Thymus (tissue), 11 donors: ENCODE measurements at regions not wholly inside any gene's neighbourhood (a gene's known extent, or its start where the extent isn't known, plus 50 kb on each side); places are given as distances from the start of the nearest gene placed in this dataset.
"Not testable (repeated sequence)": the region's sequence is repeated elsewhere in the genome, so short reads cannot be mapped to it uniquely, and the experiment has no call there.

Experiments
- DNase-seq, 9 donors: peaks; one replicate each; pipeline ENCODE4 v3.0.0-alpha.2; 2013; ENCODE audit warnings: low spot score in 9 of 9, low read depth in 6 of 9, missing footprints in 1 of 9
- H3K27ac ChIP-seq, 2 donors: one replicate each; pipeline ENCODE4 v1.5.1; 2013; ENCODE audit warnings: control low read depth in 1 of 2, low read depth in 1 of 2, low read length in 1 of 2, mild to moderate bottlenecking in 1 of 2, moderate library complexity in 1 of 2
- H3K27me3 ChIP-seq, 2 donors: one replicate each; pipeline ENCODE4 v1.5.1; 2013; ENCODE audit warnings: low read length in 1 of 2; ENCODE audit not compliant: control insufficient read depth in 2 of 2, insufficient read depth in 1 of 2
- H3K36me3 ChIP-seq, 2 donors: one replicate each; pipeline ENCODE4 v1.5.1; 2013; ENCODE audit warnings: low read length in 1 of 2, mild to moderate bottlenecking in 1 of 2, moderate library complexity in 1 of 2; ENCODE audit not compliant: control insufficient read depth in 2 of 2, insufficient read depth in 2 of 2
- H3K4me1 ChIP-seq, 2 donors: one replicate each; pipeline ENCODE4 v1.5.1; 2013; ENCODE audit warnings: low read length in 2 of 2; ENCODE audit not compliant: control insufficient read depth in 2 of 2, insufficient read depth in 2 of 2
- H3K4me3 ChIP-seq, 2 donors: one replicate each; pipeline ENCODE4 v1.5.1; 2013; ENCODE audit warnings: low read length in 2 of 2, control low read depth in 1 of 2, mild to moderate bottlenecking in 1 of 2
- H3K9me3 ChIP-seq, 2 donors: one replicate each; pipeline ENCODE4 v1.5.1; 2013; ENCODE audit warnings: low read length in 1 of 2, mild to moderate bottlenecking in 1 of 2; ENCODE audit not compliant: control insufficient read depth in 2 of 2, insufficient read depth in 1 of 2
- WGBS: extraction: QIAGEN DNeasy Blood & Tissue Kit; methylation state at CpG from one replicate; pipeline ENCODE4 v1.1.7; 2013; 5-methylcytosine and 5-hydroxymethylcytosine counted together
- donor health status: healthy.

- DNase-seq, result no peak
- Histone ChIP-seq H3K27ac (no peak overlapping the region), H3K27me3 (no peaks in the 10 kb centered on the region), H3K9me3 (no peaks in the 10 kb centered on the region), H3K36me3 (no peaks in the 10 kb centered on the region), H3K4me1 (no peaks in the 10 kb centered on the region), H3K4me3 (no peak overlapping the region)
- 92% methylated on average over 2 of the region's 2 CpGs for WGBS
Measured at GRCh38 chr4:60890743-60891142, 309.4 kb upstream of the ADGRL3 start.

GRCh38 chr4:60891947-60892346 lies 308.2 kb upstream of the ADGRL3 start:
- Histone ChIP-seq H3K36me3 (no peaks in the 10 kb centered on the region), H3K27me3 (no peaks in the 10 kb centered on the region), H3K4me3 (no peak overlapping the region), H3K27ac (no peak overlapping the region), H3K4me1 (no peaks in the 10 kb centered on the region), H3K9me3 (no peaks in the 10 kb centered on the region)
- DNase-seq, result no peak

GRCh38 chr4:60897415-60897814 lies 302.7 kb upstream of the ADGRL3 start:
- Histone ChIP-seq H3K27me3 (no peaks in the 10 kb centered on the region), H3K9me3 (no peaks in the 10 kb centered on the region), H3K4me3 (no peak overlapping the region), H3K4me1 (no peaks in the 10 kb centered on the region), H3K36me3 (no peaks in the 10 kb centered on the region), H3K27ac (no peak overlapping the region)
- WGBS, result 81% methylated on average over 3 of the region's 3 CpGs
- no peak for DNase-seq

- Histone ChIP-seq H3K36me3 (no peaks in the 10 kb centered on the region), H3K4me1 (no peaks in the 10 kb centered on the region), H3K4me3 (no peak overlapping the region), H3K27ac (no peak overlapping the region), H3K9me3 (no peaks in the 10 kb centered on the region), H3K27me3 (no peaks in the 10 kb centered on the region)
- WGBS, result 97% methylated on average over 4 of the region's 4 CpGs
- DNase-seq, result no peak
Measured at GRCh38 chr4:60905162-60905561, 295.0 kb upstream of the ADGRL3 start.

- peaks cover 0 to 4% of the 10 kb centered on the region in 2 donors for H3K9me3 ChIP-seq
- H3K4me3 ChIP-seq, result no peak overlapping the region
- H3K4me1 ChIP-seq, result no peaks in the 10 kb centered on the region
- no peaks in the 10 kb centered on the region for H3K27me3 ChIP-seq
- H3K36me3 ChIP-seq, result no peaks in the 10 kb centered on the region
- H3K27ac ChIP-seq, result no peak overlapping the region
- DNase-seq, result no peak
Measured at GRCh38 chr4:60911127-60911526, 289.0 kb upstream of the ADGRL3 start.

GRCh38 chr4:60913002-60913401 lies 287.1 kb upstream of the ADGRL3 start:
- H3K36me3 ChIP-seq, result no peaks in the 10 kb centered on the region
- no peak overlapping the region for H3K27ac ChIP-seq
- no peak overlapping the region for H3K4me3 ChIP-seq
- peaks cover 0 to 4% of the 10 kb centered on the region in 2 donors for H3K9me3 ChIP-seq
- H3K4me1 ChIP-seq, result no peaks in the 10 kb centered on the region
- DNase-seq, result no peak
- 91% methylated on average over 3 of the region's 3 CpGs for WGBS
- H3K27me3 ChIP-seq, result no peaks in the 10 kb centered on the region

GRCh38 chr4:60913671-60914070 lies 286.5 kb upstream of the ADGRL3 start:
- H3K9me3 ChIP-seq, result peaks cover 0 to 4% of the 10 kb centered on the region in 2 donors
- H3K4me3 ChIP-seq, result no peak overlapping the region
- no peaks in the 10 kb centered on the region for H3K4me1 ChIP-seq
- H3K27me3 ChIP-seq, result no peaks in the 10 kb centered on the region
- H3K27ac ChIP-seq, result no peak overlapping the region
- WGBS, result 97% methylated on average over 2 of the region's 2 CpGs
- no peak for DNase-seq
- no peaks in the 10 kb centered on the region for H3K36me3 ChIP-seq

- not testable (repeated sequence) for H3K4me3 ChIP-seq, H3K4me1 ChIP-seq, H3K36me3 ChIP-seq, H3K9me3 ChIP-seq, H3K27ac ChIP-seq, DNase-seq, H3K27me3 ChIP-seq
- WGBS, result 94% methylated on average over 4 of the region's 4 CpGs
Measured at GRCh38 chr4:60921735-60922134, 278.4 kb upstream of the ADGRL3 start.

GRCh38 chr4:60923075-60923474 lies 277.1 kb upstream of the ADGRL3 start:
- Histone ChIP-seq H3K27me3 (no peaks in the 10 kb centered on the region), H3K4me1 (no peaks in the 10 kb centered on the region), H3K4me3 (no peak overlapping the region), H3K36me3 (no peaks in the 10 kb centered on the region), H3K9me3 (no peaks in the 10 kb centered on the region), H3K27ac (no peak overlapping the region)
- DNase-seq, result no peak
- WGBS, result 72% methylated on average over 1 of the region's 1 CpG

GRCh38 chr4:60926624-60927023 lies 273.5 kb upstream of the ADGRL3 start:
- DNase-seq, result no peak
- Histone ChIP-seq H3K27ac (no peak overlapping the region), H3K9me3 (no peaks in the 10 kb centered on the region), H3K4me3 (no peak overlapping the region), H3K4me1 (no peaks in the 10 kb centered on the region), H3K36me3 (no peaks in the 10 kb centered on the region), H3K27me3 (no peaks in the 10 kb centered on the region)
- WGBS, result 95% methylated on average over 2 of the region's 2 CpGs
